ENCODE measurements at regions not wholly inside any gene's neighbourhood (a gene's known extent, or its start where the extent isn't known, plus 50 kb on each side); places are given as distances from the start of the nearest gene placed in this dataset.

DNA sequence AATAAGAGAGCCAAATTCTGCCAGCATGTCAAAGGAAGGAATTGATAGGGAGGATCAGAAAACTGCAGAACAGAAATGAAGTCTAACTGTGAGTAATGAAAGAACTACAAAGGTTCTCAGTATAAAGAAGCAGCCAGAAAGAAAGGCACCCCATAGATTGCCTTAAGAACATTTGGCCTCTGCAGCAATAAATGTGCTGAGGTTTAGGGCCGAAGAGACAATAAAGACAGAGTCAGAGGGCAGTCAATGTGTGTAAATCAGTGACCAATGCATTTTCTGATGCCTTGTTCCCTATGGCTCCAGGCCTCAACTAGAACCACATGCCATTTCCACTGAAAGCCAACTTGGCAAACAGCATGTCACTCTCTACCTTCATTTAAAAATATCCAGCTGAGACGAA, 281.0 kb downstream of the HINT1 start (continued):
- TF ChIP-seq NRF1 (IDR thresholded peaks at IDR 0.05; ENCODE audit: low read depth, low read length), result no peak

Data from H1 (cell line).